ENCODE measurements at regions not wholly inside any gene's neighbourhood (a gene's known extent, or its start where the extent isn't known, plus 50 kb on each side); places are given as distances from the start of the nearest gene placed in this dataset.

GRCh38 chr18:29313312-29313711, 1136.4 kb upstream of the CDH2 start:
- Histone ChIP-seq H4K91ac (ENCODE audit: low read depth, low read length) (no peak overlapping the region), H3K18ac (ENCODE audit: low read length) (no peak overlapping the region), H3K79me1 (ENCODE audit: low read length) (no peaks in the 10 kb centered on the region), H3K4ac (ENCODE audit: low read depth, low read length) (no peak overlapping the region), H4K12ac (ENCODE audit: low read depth, low read length) (no peak overlapping the region), H3K27me3 (ENCODE audit: insufficient read depth, low read length) (no peaks in the 10 kb centered on the region), H2AK5ac (ENCODE audit: low read length) (no peak overlapping the region), H3K4me2 (ENCODE audit: low read length) (no peak overlapping the region), H3K23ac (ENCODE audit: low read length) (peak overlapping the region; percentile 44), H3K14ac (ENCODE audit: low read length) (no peak overlapping the region), H2BK5ac (ENCODE audit: low read depth, low read length, poor library complexity) (no peak overlapping the region), H3K27ac (ENCODE audit: low read depth, low read length) (no peak overlapping the region), H3K4me1 (ENCODE audit: control insufficient read depth in 1 of 2, insufficient read depth in 2 of 2, low read length in 2 of 2) (no peaks in the 10 kb centered on the region), H2BK12ac (ENCODE audit: low read length) (no peak overlapping the region), H4K8ac (ENCODE audit: low read depth, low read length) (no peak overlapping the region), H3K9ac (ENCODE audit: low read length) (no peak overlapping the region), H3K9me3 (ENCODE audit: insufficient read depth, low read depth, low read length) (peaks cover 2% of the 10 kb centered on the region), H3K4me3 (ENCODE audit: low read depth, low read length) (no peak overlapping the region), H3K36me3 (ENCODE audit: control insufficient read depth in 1 of 2, insufficient read depth in 2 of 2, low read length in 2 of 2) (no peaks in the 10 kb centered on the region), H2AFZ (ENCODE audit: insufficient read depth, low read length, poor library complexity) (no peak overlapping the region), H2BK120ac (ENCODE audit: insufficient read depth, low read length, poor library complexity) (no peak overlapping the region), H3K79me2 (ENCODE audit: control insufficient read depth, insufficient read depth, low read length, poor library complexity) (no peaks in the 10 kb centered on the region)
- no CpG with 5 or more reads among the region's 1 CpG for WGBS (ENCODE audit: extremely low coverage, insufficient coverage, insufficient read length)
- no peak for DNase-seq

DNA sequence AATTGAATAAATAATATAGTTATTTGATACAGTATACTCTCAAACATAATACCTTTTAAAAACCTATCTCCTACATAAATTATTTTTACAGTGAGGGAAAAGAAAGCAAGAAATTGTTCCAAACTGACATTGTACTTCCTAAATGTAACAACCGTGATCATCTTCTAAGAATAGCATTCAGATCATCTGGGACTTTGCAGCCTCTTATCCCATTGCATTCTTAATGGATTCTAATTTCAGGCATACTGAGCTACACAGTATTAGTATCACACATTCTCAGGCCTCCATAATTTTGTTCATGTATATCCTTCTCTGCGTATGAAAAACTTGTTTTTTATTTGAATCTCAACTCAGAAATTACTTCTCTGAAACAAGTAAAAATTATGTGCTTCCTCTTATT, 1134.7 kb upstream of the CDH2 start:
- Histone ChIP-seq H3K79me1 (ENCODE audit: low read length) (no peaks in the 10 kb centered on the region), H2BK5ac (ENCODE audit: low read depth, low read length, poor library complexity) (no peak overlapping the region), H4K8ac (ENCODE audit: low read depth, low read length) (no peak overlapping the region), H3K4me1 (ENCODE audit: control insufficient read depth in 1 of 2, insufficient read depth in 2 of 2, low read length in 2 of 2) (no peaks in the 10 kb centered on the region), H3K18ac (ENCODE audit: low read length) (no peak overlapping the region), H3K23ac (ENCODE audit: low read length) (no peak overlapping the region), H2AFZ (ENCODE audit: insufficient read depth, low read length, poor library complexity) (no peak overlapping the region), H3K4me2 (ENCODE audit: low read length) (no peak overlapping the region), H3K79me2 (ENCODE audit: control insufficient read depth, insufficient read depth, low read length, poor library complexity) (no peaks in the 10 kb centered on the region), H3K27ac (ENCODE audit: low read depth, low read length) (no peak overlapping the region), H4K91ac (ENCODE audit: low read depth, low read length) (no peak overlapping the region), H4K12ac (ENCODE audit: low read depth, low read length) (no peak overlapping the region), H2AK5ac (ENCODE audit: low read length) (no peak overlapping the region), H3K36me3 (ENCODE audit: control insufficient read depth in 1 of 2, insufficient read depth in 2 of 2, low read length in 2 of 2) (no peaks in the 10 kb centered on the region), H2BK12ac (ENCODE audit: low read length) (no peak overlapping the region), H3K27me3 (ENCODE audit: insufficient read depth, low read length) (no peaks in the 10 kb centered on the region), H3K4ac (ENCODE audit: low read depth, low read length) (no peak overlapping the region), H2BK120ac (ENCODE audit: insufficient read depth, low read length, poor library complexity) (no peak overlapping the region), H3K14ac (ENCODE audit: low read length) (no peak overlapping the region), H3K9ac (ENCODE audit: low read length) (no peak overlapping the region), H3K9me3 (ENCODE audit: insufficient read depth, low read depth, low read length) (peaks cover 2% of the 10 kb centered on the region), H3K4me3 (ENCODE audit: low read depth, low read length) (no peak overlapping the region)
- DNase-seq = no peak
- no CpG with 5 or more reads among the region's 2 CpGs for WGBS (ENCODE audit: extremely low coverage, insufficient coverage, insufficient read length)

GRCh38 chr18:29309366-29309765, 1132.4 kb upstream of the CDH2 start:
- H3K18ac ChIP-seq (ENCODE audit: low read length) = no peak overlapping the region
- no peak overlapping the region for H2BK12ac ChIP-seq (ENCODE audit: low read length)
- no peaks in the 10 kb centered on the region for H3K27me3 ChIP-seq (ENCODE audit: insufficient read depth, low read length)
- H2BK5ac ChIP-seq (ENCODE audit: low read depth, low read length, poor library complexity) = no peak overlapping the region
- no peak overlapping the region for H4K8ac ChIP-seq (ENCODE audit: low read depth, low read length)
- no peaks in the 10 kb centered on the region for H3K79me2 ChIP-seq (ENCODE audit: control insufficient read depth, insufficient read depth, low read length, poor library complexity)
- no peak overlapping the region for H3K4ac ChIP-seq (ENCODE audit: low read depth, low read length)
- no peak overlapping the region for H3K23ac ChIP-seq (ENCODE audit: low read length)
- no peak overlapping the region for H3K27ac ChIP-seq (ENCODE audit: low read depth, low read length)
- peaks cover 2% of the 10 kb centered on the region for H3K9me3 ChIP-seq (ENCODE audit: insufficient read depth, low read depth, low read length)
- H4K12ac ChIP-seq (ENCODE audit: low read depth, low read length) = no peak overlapping the region
- no peak for DNase-seq
- no peak overlapping the region for H4K91ac ChIP-seq (ENCODE audit: low read depth, low read length)
- no peak overlapping the region for H3K9ac ChIP-seq (ENCODE audit: low read length)
- no peak overlapping the region for H3K14ac ChIP-seq (ENCODE audit: low read length)
- H3K36me3 ChIP-seq (ENCODE audit: control insufficient read depth in 1 of 2, insufficient read depth in 2 of 2, low read length in 2 of 2) = no peaks in the 10 kb centered on the region
- H3K4me1 ChIP-seq (ENCODE audit: control insufficient read depth in 1 of 2, insufficient read depth in 2 of 2, low read length in 2 of 2) = no peaks in the 10 kb centered on the region
- no peak overlapping the region for H2AK5ac ChIP-seq (ENCODE audit: low read length)
- no peak overlapping the region for H2AFZ ChIP-seq (ENCODE audit: insufficient read depth, low read length, poor library complexity)
- WGBS (ENCODE audit: extremely low coverage, insufficient coverage, insufficient read length) = no CpG with 5 or more reads among the region's 1 CpG
- no peak overlapping the region for H3K4me3 ChIP-seq (ENCODE audit: low read depth, low read length)
- no peak overlapping the region for H3K4me2 ChIP-seq (ENCODE audit: low read length)
- H2BK120ac ChIP-seq (ENCODE audit: insufficient read depth, low read length, poor library complexity) = no peak overlapping the region
- peaks cover 1% of the 10 kb centered on the region for H3K79me1 ChIP-seq (ENCODE audit: low read length)

DNA sequence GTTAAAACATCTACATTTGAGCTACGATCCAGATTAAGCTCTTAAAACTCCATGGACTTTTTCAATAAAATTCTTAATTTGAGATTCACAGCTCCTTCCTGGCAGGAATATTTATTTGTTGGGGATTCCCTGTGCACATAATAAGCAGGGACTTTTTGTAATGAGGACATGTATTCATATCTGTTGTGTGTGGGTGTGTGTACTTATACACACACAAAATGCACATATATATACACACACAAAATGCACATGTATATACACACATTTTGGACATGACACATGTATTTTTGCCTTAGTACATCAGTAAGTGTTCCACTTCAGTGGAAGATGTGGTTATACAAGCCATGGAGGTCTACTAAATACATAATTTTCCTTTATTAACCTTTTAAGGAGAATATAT, 1131.1 kb upstream of the CDH2 start:
- H3K9ac ChIP-seq (ENCODE audit: low read length) = no peak overlapping the region
- no peak overlapping the region for H3K14ac ChIP-seq (ENCODE audit: low read length)
- H3K4ac ChIP-seq (ENCODE audit: low read depth, low read length) = no peak overlapping the region
- DNase-seq = no peak
- no peaks in the 10 kb centered on the region for H3K36me3 ChIP-seq (ENCODE audit: control insufficient read depth in 1 of 2, insufficient read depth in 2 of 2, low read length in 2 of 2)
- H3K4me3 ChIP-seq (ENCODE audit: low read depth, low read length) = no peak overlapping the region
- no peak overlapping the region for H2BK12ac ChIP-seq (ENCODE audit: low read length)
- H3K27ac ChIP-seq (ENCODE audit: low read depth, low read length) = no peak overlapping the region
- no CpG with 5 or more reads among the region's 1 CpG for WGBS (ENCODE audit: extremely low coverage, insufficient coverage, insufficient read length)
- H2AK5ac ChIP-seq (ENCODE audit: low read length) = no peak overlapping the region
- H3K4me1 ChIP-seq (ENCODE audit: control insufficient read depth in 1 of 2, insufficient read depth in 2 of 2, low read length in 2 of 2) = no peaks in the 10 kb centered on the region
- H3K79me1 ChIP-seq (ENCODE audit: low read length) = peaks cover 1% of the 10 kb centered on the region
- no peak overlapping the region for H4K12ac ChIP-seq (ENCODE audit: low read depth, low read length)
- no peak overlapping the region for H2AFZ ChIP-seq (ENCODE audit: insufficient read depth, low read length, poor library complexity)
- no peak overlapping the region for H3K4me2 ChIP-seq (ENCODE audit: low read length)
- no peak overlapping the region for H3K18ac ChIP-seq (ENCODE audit: low read length)
- no peak overlapping the region for H4K91ac ChIP-seq (ENCODE audit: low read depth, low read length)
- no peak overlapping the region for H3K23ac ChIP-seq (ENCODE audit: low read length)
- H3K9me3 ChIP-seq (ENCODE audit: insufficient read depth, low read depth, low read length) = no peaks in the 10 kb centered on the region
- no peaks in the 10 kb centered on the region for H3K79me2 ChIP-seq (ENCODE audit: control insufficient read depth, insufficient read depth, low read length, poor library complexity)
- H2BK5ac ChIP-seq (ENCODE audit: low read depth, low read length, poor library complexity) = no peak overlapping the region
- H2BK120ac ChIP-seq (ENCODE audit: insufficient read depth, low read length, poor library complexity) = no peak overlapping the region
- no peak overlapping the region for H4K8ac ChIP-seq (ENCODE audit: low read depth, low read length)
- H3K27me3 ChIP-seq (ENCODE audit: insufficient read depth, low read length) = no peaks in the 10 kb centered on the region
